IMR-90 (cell line): ENCODE measurements at regions not wholly inside any gene's neighbourhood (a gene's known extent, or its start where the extent isn't known, plus 50 kb on each side); places are given as distances from the start of the nearest gene placed in this dataset.

Experiments
- ATAC-seq: fragments of 200-7000 bp; cut with Tn5 transposase; 2 replicates; pipeline ENCODE4 v1.9.1; 2020; ENCODE audit warnings: low read depth, mild to moderate bottlenecking, moderate library complexity
- BruUV-seq: library from RNA; stranded (reverse); fragments of 400-500 nt; replicated peaks from 2 replicates; lab custom pipeline; 2021; lab: Mats Ljungman, UMichigan
- CTCF ChIA-PET: fragments of 300-600 bp; formaldehyde crosslinking; extraction: SDS; loops from one replicate; lab custom pipeline; 2021; ENCODE audit warnings: antibody characterized with exemption; lab: Yijun Ruan, JAX
- POLR2A ChIA-PET: fragments of 300-600 bp; sonication (Branson Sonifier 250); formaldehyde crosslinking; loops from one replicate; lab custom pipeline; 2022; ENCODE audit warnings: antibody characterized with exemption; ENCODE audit not compliant: unreplicated experiment; lab: Charles Lee
- DNase-seq: peaks from one replicate; pipeline ENCODE4 v3.0.0; 2013
- H2AFZ ChIP-seq: replicated peaks from 2 replicates; pipeline ENCODE3; 2013; ENCODE audit warnings: low read length, mild to moderate bottlenecking; ENCODE audit not compliant: poor library complexity
- H2AK5ac ChIP-seq: 2 replicates; pipeline ENCODE4 v1.6.1; 2013; ENCODE audit warnings: low read depth, low read length, inconsistent platforms
- H2AK9ac ChIP-seq: replicated peaks from 2 replicates; pipeline ENCODE3; 2013; ENCODE audit warnings: mild to moderate bottlenecking, low read depth, low read length, moderate library complexity; ENCODE audit not compliant: poor library complexity
- H2BK120ac ChIP-seq: 2 replicates; pipeline ENCODE4 v1.6.1; 2013; ENCODE audit warnings: low read depth, low read length, inconsistent platforms
- H2BK15ac ChIP-seq: 3 replicates; pipeline ENCODE4 v1.6.1; 2013; ENCODE audit warnings: low read depth, low read length, inconsistent platforms
- H2BK20ac ChIP-seq: 2 replicates; pipeline ENCODE4 v1.6.1; 2013; ENCODE audit warnings: low read depth, mild to moderate bottlenecking, inconsistent platforms, low read length, moderate library complexity
- H2BK5ac ChIP-seq: 2 replicates; pipeline ENCODE4 v1.6.1; 2013; ENCODE audit warnings: mild to moderate bottlenecking, low read depth, low read length, inconsistent platforms; ENCODE audit not compliant: poor library complexity, severe bottlenecking
- H3K14ac ChIP-seq: replicated peaks from 2 replicates; pipeline ENCODE4 v1.6.1; 2013; ENCODE audit warnings: low read depth, low read length, inconsistent platforms
- H3K18ac ChIP-seq: 2 replicates; pipeline ENCODE4 v1.6.1; 2013; ENCODE audit warnings: low read depth, low read length, control low read depth
- H3K23ac ChIP-seq: 2 replicates; pipeline ENCODE4 v1.6.1; 2013; ENCODE audit warnings: low read depth, low read length, inconsistent platforms
- H3K27ac ChIP-seq: 2 replicates; pipeline ENCODE4 v1.5.1; 2013; ENCODE audit warnings: mild to moderate bottlenecking, control low read depth, low read length; ENCODE audit not compliant: insufficient read depth
- H3K27me3 ChIP-seq: 2 replicates; pipeline ENCODE4 v1.6.1; 2013; ENCODE audit warnings: low read length; ENCODE audit not compliant: control insufficient read depth, insufficient read depth
- H3K36me3 ChIP-seq: 2 replicates; pipeline ENCODE4 v1.6.1; 2013; ENCODE audit warnings: low read length, mixed read lengths; ENCODE audit not compliant: control insufficient read depth, insufficient read depth
- H3K4ac ChIP-seq: 2 replicates; pipeline ENCODE4 v1.6.1; 2013; ENCODE audit warnings: low read depth, low read length, inconsistent platforms
- H3K4me1 ChIP-seq: 2 replicates; pipeline ENCODE4 v1.6.1; 2013; ENCODE audit warnings: low read length, mixed read lengths; ENCODE audit not compliant: control insufficient read depth, insufficient read depth
- H3K4me2 ChIP-seq: 2 replicates; pipeline ENCODE4 v1.6.1; 2013; ENCODE audit warnings: low read depth, mild to moderate bottlenecking, control low read depth, low read length, moderate library complexity
- H3K4me3 ChIP-seq: 2 replicates; pipeline ENCODE4 v1.5.1; 2013; ENCODE audit warnings: low read depth, mild to moderate bottlenecking, control low read depth, low read length, moderate library complexity; ENCODE audit not compliant: insufficient read depth
- H3K56ac ChIP-seq: 2 replicates; pipeline ENCODE4 v1.6.1; 2013; ENCODE audit warnings: low read length, inconsistent platforms; ENCODE audit not compliant: insufficient read depth; ENCODE audit errors: extremely low read depth
- H3K79me1 ChIP-seq, 2 experiments: 2 replicates each; pipeline ENCODE4 v1.6.1; 2013; ENCODE audit warnings: low read length in 2 of 2, inconsistent platforms in 1 of 2, low read depth in 1 of 2
- H3K9ac ChIP-seq: 2 replicates; pipeline ENCODE4 v1.6.1; 2013; ENCODE audit warnings: low read depth, low read length, control low read depth
- H3K9me1 ChIP-seq: 2 replicates; pipeline ENCODE4 v1.6.1; 2013; ENCODE audit warnings: low read length, inconsistent platforms; ENCODE audit not compliant: insufficient read depth
- H3K9me3 ChIP-seq: 2 replicates; pipeline ENCODE4 v1.6.1; 2013; ENCODE audit warnings: low read length; ENCODE audit not compliant: control insufficient read depth, insufficient read depth
- H4K20me1 ChIP-seq: 2 replicates; pipeline ENCODE4 v1.6.1; 2013; ENCODE audit warnings: low read length, inconsistent platforms; ENCODE audit not compliant: insufficient read depth
- H4K5ac ChIP-seq: 2 replicates; pipeline ENCODE4 v1.6.1; 2013; ENCODE audit warnings: mild to moderate bottlenecking, low read depth, low read length, control low read depth
- H4K8ac ChIP-seq, 2 experiments: 2 replicates each; pipeline ENCODE4 v1.6.1; 2013; ENCODE audit warnings: low read depth in 2 of 2, low read length in 2 of 2, control low read depth in 1 of 2, inconsistent platforms in 1 of 2
- H4K91ac ChIP-seq: 2 replicates; pipeline ENCODE4 v1.6.1; 2013; ENCODE audit warnings: low read depth, low read length, inconsistent platforms; ENCODE audit not compliant: insufficient read depth
- BHLHE40 ChIP-seq: fragments of 150-350 bp; IDR thresholded peaks from 2 replicates; pipeline ENCODE4 v1.6.1; 2016; ENCODE audit warnings: mild to moderate bottlenecking, low read depth, low read length
- CEBPB ChIP-seq: IDR thresholded peaks from 2 replicates; pipeline ENCODE4 v1.6.1; 2012; ENCODE audit warnings: low read depth, low read length, improper control_type of control experiment
- MAFK ChIP-seq: IDR thresholded peaks from 2 replicates; pipeline ENCODE4 v1.6.1; 2012; ENCODE audit warnings: low read depth, low read length, improper control_type of control experiment
- MAZ ChIP-seq: IDR thresholded peaks from 2 replicates; pipeline ENCODE4 v1.6.1; 2012; ENCODE audit warnings: low read depth, mild to moderate bottlenecking, low read length, improper control_type of control experiment, moderate library complexity, borderline replicate concordance
- MXI1 ChIP-seq: IDR thresholded peaks from 2 replicates; pipeline ENCODE4 v1.6.1; 2012; ENCODE audit warnings: low read depth, mild to moderate bottlenecking, low read length, moderate library complexity, borderline replicate concordance
- NFE2L2 ChIP-seq: fragments of 150-350 bp; IDR thresholded peaks from 2 replicates; pipeline ENCODE4 v1.6.1; 2016; ENCODE audit warnings: low read depth, mild to moderate bottlenecking, low read length
- POLR2A ChIP-seq: IDR thresholded peaks from 2 replicates; pipeline ENCODE4 v1.6.1; 2012; ENCODE audit warnings: mild to moderate bottlenecking, low read depth, low read length
- RFX5 ChIP-seq: IDR thresholded peaks from 2 replicates; pipeline ENCODE4 v1.8.0; 2012; ENCODE audit warnings: low read depth, mild to moderate bottlenecking, low read length, moderate library complexity
- SMC3 ChIP-seq: fragments of 150-350 bp; IDR thresholded peaks from 2 replicates; pipeline ENCODE4 v1.6.1; 2016; ENCODE audit warnings: low read depth, mild to moderate bottlenecking, antibody characterized with exemption, low read length, moderate library complexity
- WGBS, 2 experiments: methylation state at CpG; one replicate each; pipeline versions ENCODE4 v1.1.5 to v1.1.7; 2013; ENCODE audit warnings: missing lambda C conversion rate in 2 of 2; ENCODE audit not compliant: insufficient read length in 1 of 2; ENCODE audit errors: extremely low coverage in 2 of 2; 5-methylcytosine and 5-hydroxymethylcytosine counted together
- dilution Hi-C: fragments of 300-500 bp; cut with HindIII; formaldehyde crosslinking; loops from one replicate; pipeline ENCODE4 v1.14.3; 2018; ENCODE audit warnings: low sequenced_read_pairs; ENCODE audit not compliant: unreplicated experiment
- in situ Hi-C: fragments of 300-500 bp; cut with MboI; formaldehyde crosslinking; loops from 3 replicates; pipeline ENCODE4 v1.14.3; 2019; ENCODE audit warnings: low sequenced_read_pairs, inconsistent platforms, mixed read lengths
- intact Hi-C: fragments of 100-400 bp; cut with micrococcal nuclease; formaldehyde crosslinking; loops from 2 replicates; pipeline ENCODE4 v1.10.0; 2022
- TF ChIP-seq, protein P1 (sequence below): fragments of 150-350 bp; IDR thresholded peaks from 2 replicates; pipeline ENCODE4 v1.6.1; 2016; ENCODE audit warnings: low read depth, mild to moderate bottlenecking, low read length, moderate library complexity, borderline replicate concordance
- TF ChIP-seq, protein P2 (sequence below): fragments of 150-350 bp; IDR thresholded peaks from 2 replicates; pipeline ENCODE4 v1.6.1; 2017; ENCODE audit warnings: mild to moderate bottlenecking, antibody characterized with exemption, low read length, low read depth

DNA sequence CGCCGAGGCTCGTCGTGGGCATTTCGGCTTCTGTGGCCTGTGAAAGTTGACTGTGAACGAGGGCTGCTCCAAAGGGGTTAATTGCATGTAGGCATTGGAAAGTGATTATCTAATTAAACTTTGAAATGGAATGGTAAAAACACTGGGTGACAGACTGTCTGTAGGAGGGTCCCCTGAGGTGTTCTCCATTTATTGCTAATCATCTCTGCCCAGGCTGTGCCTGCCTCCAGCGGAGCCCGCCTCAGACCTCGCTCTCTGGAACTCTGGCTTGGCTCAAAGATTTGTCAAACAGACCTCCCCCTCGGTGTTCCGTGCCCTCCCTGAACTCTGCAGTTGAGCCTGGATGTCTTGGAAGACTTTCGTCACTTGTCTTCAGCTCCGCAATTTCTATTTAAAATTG, 50.2 kb upstream of the VRK1 start:
- no peak overlapping the region for H4K5ac ChIP-seq
- no peak overlapping the region for H2BK120ac ChIP-seq
- H2BK5ac ChIP-seq: no peak overlapping the region
- DNase-seq (no peak), ATAC-seq (no peak)
- H3K27ac ChIP-seq: no peak overlapping the region
- CTCF ChIA-PET: interaction anchor here (0.5 kb wide), 1 partner anchor 172 kb away, joined by 4 read pairs; no protein-coding TSS in a partner anchor
- no peaks in the 10 kb centered on the region for H3K36me3 ChIP-seq
- no peak overlapping the region for H3K4ac ChIP-seq
- H3K14ac ChIP-seq: no peak overlapping the region
- 0 out of 2 replicates have a peak, but pooled peaks cover 3% of the 10 kb centered on the region for H3K9me1 ChIP-seq
- H2BK20ac ChIP-seq: no peak overlapping the region
- no peak overlapping the region for H4K91ac ChIP-seq
- H2AK5ac ChIP-seq: no peak overlapping the region
- H3K4me2 ChIP-seq: no peak overlapping the region
- no peak overlapping the region for H2AFZ ChIP-seq
- no peaks in the 10 kb centered on the region for H4K20me1 ChIP-seq
- no peaks in the 10 kb centered on the region for H3K4me1 ChIP-seq
- H3K56ac ChIP-seq: no peak overlapping the region
- intact Hi-C loops: no loop called here
- POLR2A ChIA-PET: no interaction called here
- no peak for TF ChIP-seq MAZ
- no peak for TF ChIP-seq POLR2A
- TF ChIP-seq, protein P1, sequence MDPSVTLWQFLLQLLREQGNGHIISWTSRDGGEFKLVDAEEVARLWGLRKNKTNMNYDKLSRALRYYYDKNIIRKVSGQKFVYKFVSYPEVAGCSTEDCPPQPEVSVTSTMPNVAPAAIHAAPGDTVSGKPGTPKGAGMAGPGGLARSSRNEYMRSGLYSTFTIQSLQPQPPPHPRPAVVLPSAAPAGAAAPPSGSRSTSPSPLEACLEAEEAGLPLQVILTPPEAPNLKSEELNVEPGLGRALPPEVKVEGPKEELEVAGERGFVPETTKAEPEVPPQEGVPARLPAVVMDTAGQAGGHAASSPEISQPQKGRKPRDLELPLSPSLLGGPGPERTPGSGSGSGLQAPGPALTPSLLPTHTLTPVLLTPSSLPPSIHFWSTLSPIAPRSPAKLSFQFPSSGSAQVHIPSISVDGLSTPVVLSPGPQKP: no peak
- TF ChIP-seq SMC3: no peak
- no peak for TF ChIP-seq RFX5
- TF ChIP-seq, protein P2, sequence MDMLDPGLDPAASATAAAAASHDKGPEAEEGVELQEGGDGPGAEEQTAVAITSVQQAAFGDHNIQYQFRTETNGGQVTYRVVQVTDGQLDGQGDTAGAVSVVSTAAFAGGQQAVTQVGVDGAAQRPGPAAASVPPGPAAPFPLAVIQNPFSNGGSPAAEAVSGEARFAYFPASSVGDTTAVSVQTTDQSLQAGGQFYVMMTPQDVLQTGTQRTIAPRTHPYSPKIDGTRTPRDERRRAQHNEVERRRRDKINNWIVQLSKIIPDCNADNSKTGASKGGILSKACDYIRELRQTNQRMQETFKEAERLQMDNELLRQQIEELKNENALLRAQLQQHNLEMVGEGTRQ: no peak
- TF ChIP-seq MXI1: no peak
- TF ChIP-seq CEBPB: no peak
- no peak for TF ChIP-seq NFE2L2
- TF ChIP-seq BHLHE40: no peak
- no peak for TF ChIP-seq MAFK
- no TSS peak for BruUV-seq
- no peak overlapping the region for H3K23ac ChIP-seq
- no peak overlapping the region for H3K18ac ChIP-seq
- no peaks in the 10 kb centered on the region for H3K79me1 ChIP-seq
- in situ Hi-C loops: loop anchor here (10.0 kb wide), 1 partner anchor 162 kb away; no protein-coding TSS in a partner anchor
- H3K9me3 ChIP-seq: no peaks in the 10 kb centered on the region
- peaks cover 19% of the 10 kb centered on the region for H3K27me3 ChIP-seq
- no peak overlapping the region for H2AK9ac ChIP-seq
- H2BK15ac ChIP-seq: no peak overlapping the region
- H3K9ac ChIP-seq: no peak overlapping the region
- dilution Hi-C loops: no loop called here
- WGBS, 2 experiments: no CpG with 5 or more reads among the region's 13 CpGs
- H4K8ac ChIP-seq: no peak overlapping the region
- no peak overlapping the region for H3K4me3 ChIP-seq
